ENCODE measurements at regions not wholly inside any gene's neighbourhood (a gene's known extent, or its start where the extent isn't known, plus 50 kb on each side); places are given as distances from the start of the nearest gene placed in this dataset.

DNA sequence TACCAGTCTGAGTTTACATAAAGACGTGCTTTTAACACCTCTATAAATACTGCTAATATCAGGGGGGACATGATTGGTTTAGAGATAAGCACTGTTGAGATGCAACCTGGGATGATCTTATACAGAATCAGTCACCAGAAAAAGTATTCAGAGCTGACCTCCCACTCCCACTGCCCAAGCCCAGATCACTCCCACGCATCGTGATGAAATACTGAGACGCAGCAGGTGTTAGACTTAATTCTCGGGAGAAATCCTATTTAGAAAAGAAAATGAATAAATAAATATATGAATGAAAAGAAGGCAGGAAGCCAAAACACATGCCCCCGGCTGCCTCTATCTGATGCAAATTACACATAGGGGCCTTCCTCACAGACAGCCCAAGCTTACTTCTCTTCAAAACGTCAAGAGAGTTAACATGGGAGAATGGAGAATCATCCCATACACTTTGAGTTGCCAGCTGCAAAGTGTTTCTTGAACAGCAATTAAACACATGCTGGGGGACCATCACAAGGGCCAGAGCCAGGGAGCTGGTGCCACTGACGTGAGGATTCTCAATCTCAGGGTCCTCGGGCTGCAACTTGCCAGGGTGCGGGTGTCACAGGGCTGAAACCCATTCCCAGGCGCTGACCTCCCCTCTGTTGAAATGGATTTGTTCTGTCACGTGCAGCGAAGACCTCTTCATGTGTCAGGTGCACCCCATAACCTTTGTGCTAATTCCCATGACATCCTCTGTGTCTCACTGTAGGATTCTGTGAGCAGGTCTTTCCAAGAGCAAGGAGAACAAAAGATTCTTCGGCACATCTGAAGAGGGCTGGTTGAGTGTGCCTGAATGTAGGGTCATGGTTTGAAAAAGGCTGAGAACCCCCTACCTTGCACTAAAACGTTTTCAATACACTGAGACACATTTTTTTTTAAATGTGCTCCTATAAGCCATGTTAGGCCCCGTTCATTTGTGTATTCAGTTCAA, 764.2 kb upstream of the ARRDC4 start:
- Histone ChIP-seq H2BK20ac (ENCODE audit: low read depth, low read length) (no peak overlapping the region), H2AK9ac (replicated peaks; ENCODE audit: low read depth, low read length, poor library complexity) (no peak overlapping the region), H3K4me1 (ENCODE audit: control insufficient read depth, insufficient read depth, low read length) (no peaks in the 10 kb centered on the region), H2BK5ac (ENCODE audit: low read depth, low read length, poor library complexity, severe bottlenecking) (no peak overlapping the region), H3K9ac (ENCODE audit: low read depth, low read length) (no peak overlapping the region), H4K5ac (ENCODE audit: low read depth, low read length) (no peak overlapping the region), H3K56ac (ENCODE audit: extremely low read depth, insufficient read depth, low read length) (no peak overlapping the region), H3K14ac (replicated peaks; ENCODE audit: low read depth, low read length) (no peak overlapping the region), H2AK5ac (ENCODE audit: low read depth, low read length) (no peak overlapping the region), H3K18ac (ENCODE audit: low read depth, low read length) (no peak overlapping the region), H3K9me1 (ENCODE audit: insufficient read depth, low read length) (no peaks in the 10 kb centered on the region), H3K36me3 (ENCODE audit: control insufficient read depth, insufficient read depth, low read length) (no peaks in the 10 kb centered on the region), H3K4me2 (ENCODE audit: low read depth, low read length) (no peak overlapping the region), H4K8ac (ENCODE audit: low read depth in 2 of 2, low read length in 2 of 2) (no peak overlapping the region), H4K91ac (ENCODE audit: insufficient read depth, low read depth, low read length) (no peak overlapping the region), H3K23ac (ENCODE audit: low read depth, low read length) (no peak overlapping the region), H2AFZ (replicated peaks; ENCODE audit: low read length, poor library complexity) (no peak overlapping the region), H3K9me3 (ENCODE audit: control insufficient read depth, insufficient read depth, low read length) (peaks cover 11% of the 10 kb centered on the region), H3K79me1 (ENCODE audit: low read depth in 1 of 2, low read length in 2 of 2) (no peaks in the 10 kb centered on the region), H3K27me3 (ENCODE audit: control insufficient read depth, insufficient read depth, low read length) (no peaks in the 10 kb centered on the region), H4K20me1 (ENCODE audit: insufficient read depth, low read length) (no peaks in the 10 kb centered on the region), H3K4ac (ENCODE audit: low read depth, low read length) (no peak overlapping the region), H2BK15ac (ENCODE audit: low read depth, low read length) (no peak overlapping the region), H3K27ac (ENCODE audit: insufficient read depth, low read length) (no peak overlapping the region), H3K4me3 (ENCODE audit: insufficient read depth, low read depth, low read length) (no peak overlapping the region), H2BK120ac (ENCODE audit: low read depth, low read length) (no peak overlapping the region)
- ATAC-seq (ENCODE audit: low read depth) (no peak), DNase-seq (no peak)
- POLR2A ChIA-PET (ENCODE audit: unreplicated experiment), result no interaction called here
- 80% methylated on average over 1 of the region's 16 CpGs; no CpG with 5 or more reads in 1 of the 2 experiments for WGBS, 2 experiments (ENCODE audit: extremely low coverage in 2 of 2, insufficient read length in 1 of 2)
- in situ Hi-C loops (cut with MboI; ENCODE audit: low sequenced_read_pairs) (no loop called here), intact Hi-C loops (cut with micrococcal nuclease) (no loop called here), dilution Hi-C loops (cut with HindIII; ENCODE audit: low sequenced_read_pairs, unreplicated experiment) (no loop called here)
- no TSS peak for BruUV-seq (replicated peaks)
- CTCF ChIA-PET, result no interaction called here
- TF ChIP-seq, protein P1, sequence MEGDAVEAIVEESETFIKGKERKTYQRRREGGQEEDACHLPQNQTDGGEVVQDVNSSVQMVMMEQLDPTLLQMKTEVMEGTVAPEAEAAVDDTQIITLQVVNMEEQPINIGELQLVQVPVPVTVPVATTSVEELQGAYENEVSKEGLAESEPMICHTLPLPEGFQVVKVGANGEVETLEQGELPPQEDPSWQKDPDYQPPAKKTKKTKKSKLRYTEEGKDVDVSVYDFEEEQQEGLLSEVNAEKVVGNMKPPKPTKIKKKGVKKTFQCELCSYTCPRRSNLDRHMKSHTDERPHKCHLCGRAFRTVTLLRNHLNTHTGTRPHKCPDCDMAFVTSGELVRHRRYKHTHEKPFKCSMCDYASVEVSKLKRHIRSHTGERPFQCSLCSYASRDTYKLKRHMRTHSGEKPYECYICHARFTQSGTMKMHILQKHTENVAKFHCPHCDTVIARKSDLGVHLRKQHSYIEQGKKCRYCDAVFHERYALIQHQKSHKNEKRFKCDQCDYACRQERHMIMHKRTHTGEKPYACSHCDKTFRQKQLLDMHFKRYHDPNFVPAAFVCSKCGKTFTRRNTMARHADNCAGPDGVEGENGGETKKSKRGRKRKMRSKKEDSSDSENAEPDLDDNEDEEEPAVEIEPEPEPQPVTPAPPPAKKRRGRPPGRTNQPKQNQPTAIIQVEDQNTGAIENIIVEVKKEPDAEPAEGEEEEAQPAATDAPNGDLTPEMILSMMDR (conservative IDR thresholded peaks at IDR 0.05; ENCODE audit: low read depth, low read length), result no peak
- TF ChIP-seq MXI1 (IDR thresholded peaks at IDR 0.05; ENCODE audit: borderline replicate concordance, low read depth, low read length), result no peak
- TF ChIP-seq RCOR1 (IDR thresholded peaks at IDR 0.05; ENCODE audit: insufficient replicate concordance, low read length), result no peak
- TF ChIP-seq USF2 (IDR thresholded peaks at IDR 0.05; ENCODE audit: low read depth, low read length), result no peak
- TF ChIP-seq SMC3 (IDR thresholded peaks at IDR 0.05; ENCODE audit: low read depth, low read length), result no peak
- TF ChIP-seq CHD1 (IDR thresholded peaks at IDR 0.05; ENCODE audit: low read depth, low read length), result no peak
- TF ChIP-seq, protein P2, sequence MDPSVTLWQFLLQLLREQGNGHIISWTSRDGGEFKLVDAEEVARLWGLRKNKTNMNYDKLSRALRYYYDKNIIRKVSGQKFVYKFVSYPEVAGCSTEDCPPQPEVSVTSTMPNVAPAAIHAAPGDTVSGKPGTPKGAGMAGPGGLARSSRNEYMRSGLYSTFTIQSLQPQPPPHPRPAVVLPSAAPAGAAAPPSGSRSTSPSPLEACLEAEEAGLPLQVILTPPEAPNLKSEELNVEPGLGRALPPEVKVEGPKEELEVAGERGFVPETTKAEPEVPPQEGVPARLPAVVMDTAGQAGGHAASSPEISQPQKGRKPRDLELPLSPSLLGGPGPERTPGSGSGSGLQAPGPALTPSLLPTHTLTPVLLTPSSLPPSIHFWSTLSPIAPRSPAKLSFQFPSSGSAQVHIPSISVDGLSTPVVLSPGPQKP (IDR thresholded peaks at IDR 0.05; ENCODE audit: borderline replicate concordance, low read depth, low read length), result no peak
- TF ChIP-seq MAFK (IDR thresholded peaks at IDR 0.05; ENCODE audit: low read depth, low read length), result no peak
- TF ChIP-seq NFE2L2 (IDR thresholded peaks at IDR 0.05; ENCODE audit: low read depth, low read length), result no peak

Data from IMR-90 (cell line).